ENCODE measurements at regions not wholly inside any gene's neighbourhood (a gene's known extent, or its start where the extent isn't known, plus 50 kb on each side); places are given as distances from the start of the nearest gene placed in this dataset.

DNA sequence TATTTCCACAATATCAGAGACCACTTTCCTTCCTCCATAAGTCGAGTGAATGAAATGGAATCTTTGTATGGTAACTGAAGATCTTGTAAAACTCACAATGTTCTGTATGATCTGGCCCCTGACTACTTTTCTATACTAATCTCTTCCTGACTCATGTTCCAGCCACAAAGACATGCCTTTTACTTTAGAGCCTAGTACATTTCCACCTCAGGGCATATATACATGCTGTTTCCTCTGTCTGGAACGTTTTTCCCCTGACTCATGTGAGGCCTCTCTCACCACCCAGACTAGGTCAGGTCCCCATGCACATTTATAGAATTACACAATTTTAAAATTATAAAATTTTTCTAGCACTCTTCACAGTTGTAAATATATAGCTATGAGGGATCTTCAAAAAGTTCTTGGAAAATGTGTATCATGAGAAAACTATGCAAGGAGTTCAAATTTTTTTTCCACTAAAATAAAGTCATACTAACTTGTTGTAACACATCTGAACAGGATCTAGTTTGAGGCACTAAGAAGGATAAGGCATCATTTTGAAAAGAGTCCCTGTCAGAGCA lies 208.8 kb downstream of the SH2D1A start:
- no peaks in the 10 kb centered on the region for H3K9me3 Mint-ChIP-seq
- ATAC-seq (no peak), DNase-seq (ENCODE audit: low spot score) (no peak)
- no peaks in the 10 kb centered on the region for H3K4me1 Mint-ChIP-seq (ENCODE audit: low read depth in 2 of 2)
- no peak overlapping the region for H3K4me3 Mint-ChIP-seq
- H3K27ac Mint-ChIP-seq, result no peak overlapping the region
- H3K27me3 Mint-ChIP-seq, result no peaks in the 10 kb centered on the region
- no peaks in the 10 kb centered on the region for H3K36me3 Mint-ChIP-seq

DNA sequence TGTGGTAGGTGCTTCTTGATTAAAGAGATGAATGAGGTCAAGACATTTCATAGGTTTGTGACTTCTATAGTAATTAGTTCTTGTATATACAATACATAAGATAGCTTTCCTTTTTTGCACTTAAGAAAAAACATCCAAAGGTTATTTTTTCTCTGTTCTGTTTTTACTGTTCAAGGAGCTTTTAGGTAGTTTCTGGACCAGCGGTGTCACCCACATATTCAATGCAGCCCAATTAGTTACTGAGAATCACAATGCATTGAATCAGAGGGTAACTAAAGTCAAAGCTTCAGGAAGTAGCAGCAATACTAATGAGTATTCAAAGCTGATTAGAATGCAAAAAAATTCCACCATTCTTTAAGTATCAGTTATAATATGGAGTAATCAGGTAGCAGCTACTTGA lies 211.6 kb downstream of the SH2D1A start:
- ATAC-seq (no peak), DNase-seq (ENCODE audit: low spot score) (no peak)
- H3K4me1 Mint-ChIP-seq (ENCODE audit: low read depth in 2 of 2), result no peaks in the 10 kb centered on the region
- H3K9me3 Mint-ChIP-seq, result no peaks in the 10 kb centered on the region
- no peak overlapping the region for H3K4me3 Mint-ChIP-seq
- peaks cover 0 to 2% of the 10 kb centered on the region in 2 donors for H3K27me3 Mint-ChIP-seq
- no peaks in the 10 kb centered on the region for H3K36me3 Mint-ChIP-seq
- H3K27ac Mint-ChIP-seq, result no peak overlapping the region

DNA sequence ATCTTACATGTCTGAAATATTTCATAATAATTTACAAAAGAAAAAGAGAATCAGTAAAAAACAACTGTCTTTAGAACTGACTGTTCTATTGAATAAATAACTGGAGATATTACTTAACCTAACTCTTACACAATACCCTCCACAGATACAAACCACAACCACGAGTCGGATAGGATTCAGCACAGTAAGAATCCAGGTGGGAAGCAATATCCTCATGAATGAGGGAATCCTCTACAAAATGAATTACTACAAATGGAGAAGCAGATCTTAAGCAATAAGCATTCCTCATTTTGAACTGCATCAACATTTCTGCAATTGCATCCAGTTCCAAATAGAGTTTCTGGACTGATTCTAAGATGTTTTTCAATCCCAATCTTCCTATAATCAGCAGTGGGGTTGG lies 227.1 kb downstream of the SH2D1A start:
- no peaks in the 10 kb centered on the region for H3K9me3 Mint-ChIP-seq
- H3K4me1 Mint-ChIP-seq (ENCODE audit: low read depth in 2 of 2), result peaks cover 0 to 2% of the 10 kb centered on the region in 2 donors

DNA sequence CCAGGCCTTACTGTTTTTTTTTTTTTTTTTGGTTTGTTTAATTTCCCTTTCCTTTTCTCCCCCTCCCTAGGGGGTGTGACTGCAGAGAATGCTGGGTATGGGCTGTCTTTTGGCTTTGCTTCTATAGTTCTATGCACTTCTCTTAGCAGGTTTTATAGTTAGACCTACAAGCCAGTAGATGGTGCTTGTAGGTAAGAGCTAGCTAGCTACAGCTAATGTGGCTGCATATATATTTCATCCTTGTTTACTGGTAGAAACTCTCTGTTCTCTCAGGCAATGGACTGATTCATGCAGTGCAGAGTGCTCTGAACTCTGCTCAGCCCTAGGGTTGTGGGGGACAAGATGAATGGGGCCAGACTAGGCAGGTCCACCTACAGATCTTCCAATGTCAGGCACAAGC lies 246.4 kb downstream of the SH2D1A start:
- Mint-ChIP-seq H3K27ac (no peak overlapping the region), H3K27me3 (peaks cover 0 to 4% of the 10 kb centered on the region in 2 donors), H3K36me3 (peaks cover 13% of the 10 kb centered on the region), H3K4me1 (ENCODE audit: low read depth in 2 of 2) (no peaks in the 10 kb centered on the region), H3K9me3 (peaks cover 7% of the 10 kb centered on the region), H3K4me3 (no peak overlapping the region)
- DNase-seq (ENCODE audit: low spot score) (no peak), ATAC-seq (no peak)

More for the DNA sequence above, 227.1 kb downstream of the SH2D1A start:
- Mint-ChIP-seq H3K36me3 (no peaks in the 10 kb centered on the region), H3K4me3 (no peak overlapping the region), H3K27me3 (peaks cover 0 to 3% of the 10 kb centered on the region in 2 donors), H3K27ac (no peak overlapping the region)
- ATAC-seq (no peak), DNase-seq (ENCODE audit: low spot score) (no peak)

DNA sequence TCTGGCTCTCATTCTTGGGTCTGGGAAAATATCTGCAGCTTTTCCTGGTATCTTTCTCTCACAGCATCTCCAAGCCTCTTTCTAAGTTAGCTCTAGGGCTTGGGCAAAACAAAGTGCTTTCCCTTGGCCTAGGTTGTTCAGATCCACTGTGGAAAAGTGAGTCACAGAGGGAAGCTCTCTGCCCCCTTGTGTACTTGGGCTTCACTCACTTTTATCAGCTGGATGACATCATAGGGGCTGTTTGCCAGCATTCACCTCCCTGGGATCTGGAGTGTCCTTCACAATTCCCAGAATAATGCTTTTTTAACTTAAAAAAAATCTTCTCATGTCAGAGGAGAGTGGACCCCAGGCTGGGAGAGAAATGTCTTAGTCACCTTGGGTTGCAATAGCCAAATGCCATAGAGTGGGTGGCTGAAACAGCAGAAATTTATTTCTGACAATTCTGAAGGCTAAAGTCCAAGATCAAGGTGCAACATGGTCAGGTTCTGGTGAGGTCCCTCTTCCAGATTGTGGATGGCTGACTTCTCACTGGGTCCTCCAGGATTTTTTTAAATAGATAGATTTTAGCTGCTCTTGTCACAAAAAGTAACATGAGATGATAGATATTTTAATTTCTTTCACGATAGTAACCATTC lies 247.8 kb downstream of the SH2D1A start:
- peaks cover 0 to 4% of the 10 kb centered on the region in 2 donors for H3K27me3 Mint-ChIP-seq
- ATAC-seq (no peak), DNase-seq (ENCODE audit: low spot score) (no peak)
- no peaks in the 10 kb centered on the region for H3K4me1 Mint-ChIP-seq (ENCODE audit: low read depth in 2 of 2)
- H3K36me3 Mint-ChIP-seq, result peaks cover 13% of the 10 kb centered on the region
- H3K27ac Mint-ChIP-seq, result no peak overlapping the region
- no peak overlapping the region for H3K4me3 Mint-ChIP-seq
- H3K9me3 Mint-ChIP-seq, result peaks cover 6% of the 10 kb centered on the region

DNA sequence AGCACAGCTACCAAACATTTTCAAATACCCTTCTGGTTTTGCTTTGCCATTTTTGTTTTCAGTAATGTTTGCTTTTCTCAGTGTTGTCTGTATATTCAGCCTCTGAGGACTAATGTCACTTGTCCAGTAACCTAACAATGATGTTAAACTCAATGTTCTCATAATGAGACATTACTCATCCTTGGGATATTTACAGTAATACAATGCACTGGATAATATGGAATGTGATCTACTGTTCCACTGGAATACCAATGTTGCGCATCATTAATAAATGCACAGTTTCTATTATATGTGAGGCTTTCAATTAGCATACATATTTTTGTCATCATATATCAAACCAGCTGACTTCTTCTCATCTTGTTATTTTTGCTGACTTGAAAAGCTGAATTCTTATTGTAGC lies 259.1 kb downstream of the SH2D1A start:
- ATAC-seq, result no peak
- Mint-ChIP-seq H3K27me3 (peaks cover 0 to 8% of the 10 kb centered on the region in 2 donors), H3K4me3 (no peak overlapping the region), H3K9me3 (no peaks in the 10 kb centered on the region), H3K27ac (no peak overlapping the region), H3K36me3 (no peaks in the 10 kb centered on the region), H3K4me1 (ENCODE audit: low read depth in 2 of 2) (peaks cover 4 to 11% of the 10 kb centered on the region in 2 donors)
- no peak for DNase-seq (ENCODE audit: low spot score)

DNA sequence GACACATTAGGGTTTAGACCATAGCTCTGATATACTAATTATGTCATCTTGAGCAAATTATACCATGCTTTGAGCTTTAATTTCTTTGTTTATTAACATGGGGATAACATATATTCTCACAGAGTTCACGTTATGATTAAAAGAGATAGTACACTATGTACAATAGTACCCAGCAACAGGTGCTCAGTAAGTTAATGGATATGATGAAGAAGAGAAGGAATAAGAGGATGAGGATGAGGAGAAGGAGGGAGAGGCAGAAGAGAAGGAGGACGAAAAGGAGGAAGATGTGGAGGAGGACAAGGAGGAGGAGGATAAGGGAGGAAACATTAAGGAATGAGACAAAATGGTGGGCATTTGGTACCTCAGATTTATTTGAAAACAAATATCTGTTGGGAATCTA lies 260.4 kb downstream of the SH2D1A start:
- no peak for ATAC-seq
- Mint-ChIP-seq H3K27ac (no peak overlapping the region), H3K4me1 (ENCODE audit: low read depth in 2 of 2) (peaks cover 0 to 11% of the 10 kb centered on the region in 2 donors), H3K4me3 (no peak overlapping the region), H3K36me3 (no peaks in the 10 kb centered on the region), H3K9me3 (no peaks in the 10 kb centered on the region), H3K27me3 (peaks cover 0 to 2% of the 10 kb centered on the region in 2 donors)
- DNase-seq (ENCODE audit: low spot score), result no peak

DNA sequence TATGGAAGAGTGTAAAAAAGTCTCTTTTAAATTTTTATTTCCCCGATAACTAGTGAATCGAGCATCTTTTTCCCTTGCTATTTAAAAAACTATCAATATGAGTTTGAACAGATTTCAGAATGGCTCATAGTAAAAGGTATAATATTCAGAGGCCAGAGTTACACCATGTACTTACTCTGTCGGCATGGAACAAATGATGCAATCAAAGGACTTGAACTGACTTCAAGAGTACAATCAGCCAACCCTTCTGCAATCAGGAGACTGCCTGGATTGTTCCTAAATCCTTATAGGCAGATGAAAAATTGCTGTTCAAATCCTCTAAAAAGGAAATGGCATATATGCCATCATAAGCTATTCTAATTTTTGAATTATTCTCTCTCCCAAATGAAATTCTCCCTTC lies 273.3 kb downstream of the SH2D1A start:
- H3K27ac Mint-ChIP-seq, result no peak overlapping the region

DNA sequence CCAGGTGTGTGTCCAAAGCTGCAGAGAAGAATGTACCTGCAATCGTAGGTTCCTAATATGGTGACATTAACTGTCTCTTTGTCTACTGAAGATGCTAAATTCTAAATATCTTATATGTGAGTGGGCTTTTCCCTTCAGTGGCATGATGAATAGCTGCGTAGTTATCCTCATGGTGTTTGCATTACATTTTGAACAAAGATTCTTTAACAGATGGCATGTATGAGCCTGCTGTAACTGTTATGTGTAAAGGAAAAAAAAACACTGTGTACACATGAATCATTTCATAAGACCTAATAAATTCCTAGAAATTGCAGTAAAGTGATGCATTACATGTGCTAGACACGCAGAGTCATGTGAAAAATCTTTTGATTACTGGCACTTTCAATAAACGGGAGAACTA lies 288.0 kb downstream of the SH2D1A start:
- Mint-ChIP-seq H3K4me1 (ENCODE audit: low read depth in 2 of 2) (no peaks in the 10 kb centered on the region), H3K4me3 (no peak overlapping the region), H3K36me3 (no peaks in the 10 kb centered on the region), H3K27ac (no peak overlapping the region), H3K27me3 (peaks cover 0 to 4% of the 10 kb centered on the region in 2 donors), H3K9me3 (no peaks in the 10 kb centered on the region)
- ATAC-seq (no peak), DNase-seq (ENCODE audit: low spot score) (no peak)

More for the DNA sequence above, 273.3 kb downstream of the SH2D1A start:
- Mint-ChIP-seq H3K27me3 (peaks cover 0 to 4% of the 10 kb centered on the region in 2 donors), H3K9me3 (no peaks in the 10 kb centered on the region), H3K4me3 (no peak overlapping the region), H3K4me1 (ENCODE audit: low read depth in 2 of 2) (no peaks in the 10 kb centered on the region), H3K36me3 (no peaks in the 10 kb centered on the region)
- no peak for DNase-seq (ENCODE audit: low spot score)
- ATAC-seq, result no peak

DNA sequence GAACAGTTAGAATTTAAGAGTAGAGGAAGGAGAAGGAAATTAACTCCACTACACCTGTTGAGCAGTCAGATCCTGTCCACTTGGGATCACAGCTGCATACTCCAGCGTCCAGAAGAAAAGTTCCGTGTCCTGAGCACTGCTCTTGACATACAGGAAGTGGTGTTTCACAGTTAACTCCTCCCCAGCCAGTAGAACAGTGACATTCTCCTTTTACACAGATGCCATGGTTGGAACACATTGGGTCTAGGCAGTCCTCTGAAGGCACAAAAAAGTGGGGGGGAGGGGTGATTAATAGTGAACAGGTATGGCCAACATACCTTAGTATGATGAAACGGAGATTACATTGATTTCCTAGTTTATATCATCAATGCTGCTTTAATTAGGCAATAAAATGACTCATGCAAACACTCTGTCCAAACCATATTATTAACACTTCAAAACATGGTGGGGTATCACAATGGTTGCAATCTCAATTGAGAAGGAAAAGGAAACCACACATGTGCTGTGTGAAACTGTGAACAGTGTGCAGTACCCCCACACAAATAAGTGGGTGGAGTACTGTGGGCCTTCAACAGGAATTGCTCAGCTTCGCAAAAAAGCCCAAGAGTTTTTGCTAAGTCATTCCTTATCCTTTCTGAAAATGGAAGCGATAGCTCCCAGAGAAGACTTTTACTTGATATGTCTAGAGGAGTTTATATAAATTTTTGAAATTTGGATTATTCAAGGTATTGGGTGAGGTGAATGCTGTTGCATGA lies 295.6 kb downstream of the SH2D1A start:
- H3K27ac Mint-ChIP-seq, result peak overlapping the region; percentile 1 to 26
- no peaks in the 10 kb centered on the region for H3K9me3 Mint-ChIP-seq
- H3K4me1 Mint-ChIP-seq (ENCODE audit: low read depth in 2 of 2), result peaks cover 10 to 12% of the 10 kb centered on the region in 2 donors
- peak overlapping the region; percentile 22 for H3K4me3 Mint-ChIP-seq
- H3K36me3 Mint-ChIP-seq, result no peaks in the 10 kb centered on the region
- ATAC-seq, result peak; percentile 91 to 93
- H3K27me3 Mint-ChIP-seq, result no peaks in the 10 kb centered on the region
- DNase-seq (ENCODE audit: low spot score), result peak; percentile 64

DNA sequence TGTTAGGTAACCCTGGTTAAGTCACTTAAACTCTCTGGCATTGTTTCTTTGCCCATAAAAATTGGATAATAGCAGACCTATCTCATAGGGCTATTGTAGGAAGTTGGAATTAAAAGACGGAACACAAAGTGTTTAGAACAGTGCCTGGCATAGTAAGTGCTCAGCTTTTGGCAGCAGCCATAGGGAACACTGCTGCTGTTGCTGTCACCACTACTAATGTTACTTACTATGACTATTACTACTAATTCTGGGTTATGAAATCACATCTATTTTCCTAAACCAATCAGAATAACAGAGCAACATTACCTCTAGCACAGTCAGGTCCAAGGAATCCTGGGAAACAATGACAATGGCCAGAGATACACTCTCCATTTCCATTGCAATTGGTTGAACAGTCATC lies 300.0 kb downstream of the SH2D1A start:
- H3K27me3 Mint-ChIP-seq, result peaks cover 0 to 6% of the 10 kb centered on the region in 2 donors

DNA sequence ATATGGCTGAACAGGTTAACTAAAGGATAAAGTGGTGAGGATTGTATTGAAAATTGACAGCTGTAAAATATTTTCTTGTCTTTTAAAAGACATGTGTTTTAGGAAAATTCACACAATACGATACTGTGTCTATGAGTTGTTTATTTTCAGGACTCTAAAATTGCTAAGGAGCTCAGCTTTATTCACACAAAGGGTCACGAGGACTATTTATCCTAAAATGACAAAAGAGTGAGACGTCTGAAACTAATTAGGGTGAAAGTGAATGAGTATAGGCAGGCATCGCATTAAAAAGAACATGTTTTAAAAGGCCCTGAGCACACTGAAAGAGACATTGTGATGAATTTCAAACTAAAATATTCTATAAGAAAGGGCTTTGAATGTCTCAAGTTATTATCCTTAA lies 304.7 kb downstream of the SH2D1A start:
- Mint-ChIP-seq H3K27ac (no peak overlapping the region), H3K4me1 (ENCODE audit: low read depth in 2 of 2) (no peaks in the 10 kb centered on the region), H3K36me3 (no peaks in the 10 kb centered on the region), H3K9me3 (no peaks in the 10 kb centered on the region), H3K4me3 (no peak overlapping the region), H3K27me3 (peaks cover 0 to 20% of the 10 kb centered on the region in 2 donors)
- ATAC-seq (no peak), DNase-seq (ENCODE audit: low spot score) (no peak)

More for the DNA sequence above, 300.0 kb downstream of the SH2D1A start:
- Mint-ChIP-seq H3K4me3 (no peak overlapping the region), H3K36me3 (no peaks in the 10 kb centered on the region), H3K27ac (no peak overlapping the region), H3K9me3 (no peaks in the 10 kb centered on the region), H3K4me1 (ENCODE audit: low read depth in 2 of 2) (peaks cover 4 to 6% of the 10 kb centered on the region in 2 donors)
- no peak for ATAC-seq
- no peak for DNase-seq (ENCODE audit: low spot score)

DNA sequence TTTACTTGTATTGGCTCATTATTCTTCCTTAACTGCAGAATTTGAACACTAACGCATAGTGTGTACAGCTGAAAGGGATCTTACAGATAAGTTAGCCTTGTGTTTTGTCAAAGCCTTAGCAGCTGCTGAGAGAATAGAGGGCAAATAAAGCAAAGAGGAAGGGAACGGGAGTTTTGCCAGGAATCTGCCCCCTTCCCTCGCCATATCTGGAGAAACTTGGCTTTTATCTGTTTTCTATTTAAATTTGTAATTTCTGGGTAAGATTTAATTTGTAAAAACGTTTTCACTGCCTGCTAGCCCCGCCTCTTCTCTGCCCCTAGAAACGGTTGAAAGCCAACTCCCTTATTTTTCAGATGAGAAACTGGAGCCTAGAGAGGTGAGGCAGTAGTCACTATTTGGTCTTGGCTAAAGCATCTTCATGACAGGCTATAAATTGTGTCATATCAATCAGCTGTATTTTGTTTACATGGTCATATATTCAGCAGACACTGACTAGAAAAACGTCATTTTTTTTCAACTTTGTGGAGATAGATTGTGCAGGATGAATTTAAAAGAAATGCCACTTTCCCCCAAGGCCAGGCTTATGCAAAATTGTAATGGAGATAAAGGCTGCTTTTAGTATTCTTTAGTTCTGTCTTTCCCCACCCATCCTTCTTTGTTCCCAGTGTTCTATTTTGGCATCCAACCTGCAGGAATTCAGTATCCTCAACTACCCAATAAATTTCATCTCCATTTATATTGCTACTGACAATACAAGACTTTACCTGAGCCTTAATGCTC lies 319.4 kb downstream of the SH2D1A start:
- ATAC-seq (no peak), DNase-seq (ENCODE audit: low spot score) (no peak)
- Mint-ChIP-seq H3K27ac (no peak overlapping the region), H3K27me3 (peaks cover 0 to 15% of the 10 kb centered on the region in 2 donors), H3K36me3 (no peaks in the 10 kb centered on the region), H3K4me1 (ENCODE audit: low read depth in 2 of 2) (peaks cover 8% of the 10 kb centered on the region in 2 donors), H3K4me3 (no peak overlapping the region), H3K9me3 (no peaks in the 10 kb centered on the region)
